HL-60 (cell line): ENCODE measurements at regions not wholly inside any gene's neighbourhood (a gene's known extent, or its start where the extent isn't known, plus 50 kb on each side); places are given as distances from the start of the nearest gene placed in this dataset.

Experiments
- DNase-seq, 2 experiments: peaks; one replicate each; pipeline ENCODE4 v3.0.0-alpha.2; 2010 to 2020; ENCODE audit warnings: low read depth in 1 of 2, low spot score in 1 of 2
- H3K27ac ChIP-seq: fragments of 250-450 bp; sonication (Bioruptor Pico); replicated peaks from 2 replicates; pipeline ENCODE4 v1.5.1; 2020; ENCODE audit warnings: mild to moderate bottlenecking, moderate library complexity
- H3K27me3 ChIP-seq: fragments of 250-450 bp; sonication (Bioruptor Pico); 2 replicates; pipeline ENCODE4 v1.5.1; 2021; ENCODE audit warnings: mild to moderate bottlenecking, moderate library complexity; ENCODE audit not compliant: insufficient read depth, poor library complexity, severe bottlenecking
- H3K4me3 ChIP-seq: replicated peaks from 2 replicates; pipeline ENCODE4 v1.5.1; 2011; ENCODE audit warnings: mild to moderate bottlenecking, control low read depth, low read length; ENCODE audit not compliant: insufficient read depth
- GABPA ChIP-seq: IDR thresholded peaks from 2 replicates; pipeline ENCODE4 v1.6.1; 2012; ENCODE audit warnings: low read depth
- POLR2AphosphoS5 ChIP-seq: IDR thresholded peaks from 2 replicates; pipeline ENCODE4 v1.6.1; 2012; ENCODE audit warnings: low read depth
- REST ChIP-seq: IDR thresholded peaks from 2 replicates; pipeline ENCODE4 v1.6.1; 2012; ENCODE audit warnings: low read depth; ENCODE audit not compliant: insufficient replicate concordance
- SPI1 ChIP-seq: IDR thresholded peaks from 2 replicates; pipeline ENCODE4 v1.6.1; 2012; ENCODE audit warnings: low read depth, mild to moderate bottlenecking, borderline replicate concordance
- TF ChIP-seq, protein P1 (sequence below): IDR thresholded peaks from one replicate; pipeline ENCODE4 v1.5.1; 2011; ENCODE audit warnings: low read length, control low read depth, inconsistent platforms; ENCODE audit not compliant: insufficient read depth

DNA sequence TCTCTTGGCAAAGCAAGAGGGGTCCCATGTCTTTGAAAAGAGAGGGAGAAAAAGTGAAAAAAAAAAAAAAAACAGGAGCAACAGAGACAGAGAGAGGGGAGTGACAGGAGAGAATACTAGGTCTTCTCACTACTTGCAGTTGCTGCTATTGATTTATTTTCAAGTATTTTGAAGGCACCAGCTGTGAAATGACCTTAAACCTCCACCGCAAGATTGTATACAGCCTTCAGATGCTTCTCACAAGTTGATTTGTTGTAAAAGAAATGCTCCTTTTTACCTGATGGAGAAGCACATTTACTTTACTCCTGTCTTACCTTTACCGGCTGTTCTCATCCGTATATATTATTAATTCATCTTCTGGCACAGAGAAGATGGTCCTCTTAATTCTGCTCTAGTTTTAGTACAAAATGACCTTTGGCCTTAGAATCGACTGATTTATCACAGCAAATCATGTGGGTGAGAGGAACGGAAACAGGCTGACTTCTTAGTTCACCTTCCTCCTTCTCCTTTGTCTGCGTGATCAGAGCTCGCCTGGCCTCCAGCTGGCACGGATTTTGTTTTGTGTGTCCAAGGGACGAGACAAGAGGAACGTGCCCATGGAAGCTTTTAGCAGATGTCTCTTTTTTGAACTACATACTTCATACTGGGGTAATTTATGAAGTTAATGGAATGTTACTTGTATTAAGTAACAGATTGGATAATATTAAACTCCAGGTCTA lies 82.4 kb upstream of the PACRGL start:
- H3K27me3 ChIP-seq: no peaks in the 10 kb centered on the region
- no peak overlapping the region for H3K27ac ChIP-seq
- TF ChIP-seq POLR2AphosphoS5: no peak
- peak in 1 of 2 experiments; percentile 9 for DNase-seq
- H3K4me3 ChIP-seq: no peak overlapping the region

- Histone ChIP-seq H3K27me3 (no peaks in the 10 kb centered on the region), H3K4me3 (no peak overlapping the region), H3K27ac (no peak overlapping the region)
- TF ChIP-seq, protein P1, sequence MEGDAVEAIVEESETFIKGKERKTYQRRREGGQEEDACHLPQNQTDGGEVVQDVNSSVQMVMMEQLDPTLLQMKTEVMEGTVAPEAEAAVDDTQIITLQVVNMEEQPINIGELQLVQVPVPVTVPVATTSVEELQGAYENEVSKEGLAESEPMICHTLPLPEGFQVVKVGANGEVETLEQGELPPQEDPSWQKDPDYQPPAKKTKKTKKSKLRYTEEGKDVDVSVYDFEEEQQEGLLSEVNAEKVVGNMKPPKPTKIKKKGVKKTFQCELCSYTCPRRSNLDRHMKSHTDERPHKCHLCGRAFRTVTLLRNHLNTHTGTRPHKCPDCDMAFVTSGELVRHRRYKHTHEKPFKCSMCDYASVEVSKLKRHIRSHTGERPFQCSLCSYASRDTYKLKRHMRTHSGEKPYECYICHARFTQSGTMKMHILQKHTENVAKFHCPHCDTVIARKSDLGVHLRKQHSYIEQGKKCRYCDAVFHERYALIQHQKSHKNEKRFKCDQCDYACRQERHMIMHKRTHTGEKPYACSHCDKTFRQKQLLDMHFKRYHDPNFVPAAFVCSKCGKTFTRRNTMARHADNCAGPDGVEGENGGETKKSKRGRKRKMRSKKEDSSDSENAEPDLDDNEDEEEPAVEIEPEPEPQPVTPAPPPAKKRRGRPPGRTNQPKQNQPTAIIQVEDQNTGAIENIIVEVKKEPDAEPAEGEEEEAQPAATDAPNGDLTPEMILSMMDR: no peak
- TF ChIP-seq POLR2AphosphoS5 (no peak), REST (no peak), SPI1 (no peak), GABPA (no peak)
- DNase-seq: no peak
Observed at GRCh38 chr4:20618731-20619130, 81.5 kb upstream of the PACRGL start.

- no peak overlapping the region for H3K4me3 ChIP-seq
- TF ChIP-seq GABPA: no peak
- no peak for TF ChIP-seq POLR2AphosphoS5
- TF ChIP-seq, protein P1: no peak
- DNase-seq: no peak
- H3K27me3 ChIP-seq: no peaks in the 10 kb centered on the region
- no peak overlapping the region for H3K27ac ChIP-seq
Observed at GRCh38 chr4:20621476-20621875, 78.8 kb upstream of the PACRGL start.

GRCh38 chr4:20622701-20623100 lies 77.6 kb upstream of the PACRGL start:
- no peak overlapping the region for H3K27ac ChIP-seq
- no peak overlapping the region for H3K4me3 ChIP-seq
- no peaks in the 10 kb centered on the region for H3K27me3 ChIP-seq
- no peak for DNase-seq
- TF ChIP-seq SPI1: no peak
- TF ChIP-seq POLR2AphosphoS5: no peak
- no peak for TF ChIP-seq REST
- TF ChIP-seq, protein P1: no peak
- no peak for TF ChIP-seq GABPA
